Esophagus squamous epithelium (tissue), 4 donors: ENCODE measurements at regions not wholly inside any gene's neighbourhood (a gene's known extent, or its start where the extent isn't known, plus 50 kb on each side); places are given as distances from the start of the nearest gene placed in this dataset.
"Not testable (repeated sequence)": the region's sequence is repeated elsewhere in the genome, so short reads cannot be mapped to it uniquely, and the experiment has no call there.

Experiments
- POLR2A ChIP-seq, 4 donors: fragments of 450-650 bp; IDR thresholded peaks; one replicate each; pipeline ENCODE4 v1.6.1; 2017; ENCODE audit warnings: antibody characterized with exemption in 4 of 4, mild to moderate bottlenecking in 4 of 4, moderate library complexity in 3 of 4
- TF ChIP-seq, protein P1 (sequence below), 6 experiments: fragments of 450-650 bp in 4 of 6; fragments of 200-600 bp in 2 of 6; sonication (generic) in 2 of 6; IDR thresholded peaks; one replicate each; pipeline ENCODE4 v1.5.1; 2016 to 2019; ENCODE audit warnings: antibody characterized with exemption in 6 of 6, mild to moderate bottlenecking in 4 of 6, moderate library complexity in 4 of 6

GRCh38 chr21:6436971-6437833 lies 4084.2 kb upstream of the TPTE start:
- TF ChIP-seq, protein P1, sequence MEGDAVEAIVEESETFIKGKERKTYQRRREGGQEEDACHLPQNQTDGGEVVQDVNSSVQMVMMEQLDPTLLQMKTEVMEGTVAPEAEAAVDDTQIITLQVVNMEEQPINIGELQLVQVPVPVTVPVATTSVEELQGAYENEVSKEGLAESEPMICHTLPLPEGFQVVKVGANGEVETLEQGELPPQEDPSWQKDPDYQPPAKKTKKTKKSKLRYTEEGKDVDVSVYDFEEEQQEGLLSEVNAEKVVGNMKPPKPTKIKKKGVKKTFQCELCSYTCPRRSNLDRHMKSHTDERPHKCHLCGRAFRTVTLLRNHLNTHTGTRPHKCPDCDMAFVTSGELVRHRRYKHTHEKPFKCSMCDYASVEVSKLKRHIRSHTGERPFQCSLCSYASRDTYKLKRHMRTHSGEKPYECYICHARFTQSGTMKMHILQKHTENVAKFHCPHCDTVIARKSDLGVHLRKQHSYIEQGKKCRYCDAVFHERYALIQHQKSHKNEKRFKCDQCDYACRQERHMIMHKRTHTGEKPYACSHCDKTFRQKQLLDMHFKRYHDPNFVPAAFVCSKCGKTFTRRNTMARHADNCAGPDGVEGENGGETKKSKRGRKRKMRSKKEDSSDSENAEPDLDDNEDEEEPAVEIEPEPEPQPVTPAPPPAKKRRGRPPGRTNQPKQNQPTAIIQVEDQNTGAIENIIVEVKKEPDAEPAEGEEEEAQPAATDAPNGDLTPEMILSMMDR (IDR thresholded peaks at IDR 0.05): not testable (repeated sequence)
- TF ChIP-seq POLR2A (IDR thresholded peaks at IDR 0.05): not testable (repeated sequence)
